ENCODE measurements at regions not wholly inside any gene's neighbourhood (a gene's known extent, or its start where the extent isn't known, plus 50 kb on each side); places are given as distances from the start of the nearest gene placed in this dataset.

DNA sequence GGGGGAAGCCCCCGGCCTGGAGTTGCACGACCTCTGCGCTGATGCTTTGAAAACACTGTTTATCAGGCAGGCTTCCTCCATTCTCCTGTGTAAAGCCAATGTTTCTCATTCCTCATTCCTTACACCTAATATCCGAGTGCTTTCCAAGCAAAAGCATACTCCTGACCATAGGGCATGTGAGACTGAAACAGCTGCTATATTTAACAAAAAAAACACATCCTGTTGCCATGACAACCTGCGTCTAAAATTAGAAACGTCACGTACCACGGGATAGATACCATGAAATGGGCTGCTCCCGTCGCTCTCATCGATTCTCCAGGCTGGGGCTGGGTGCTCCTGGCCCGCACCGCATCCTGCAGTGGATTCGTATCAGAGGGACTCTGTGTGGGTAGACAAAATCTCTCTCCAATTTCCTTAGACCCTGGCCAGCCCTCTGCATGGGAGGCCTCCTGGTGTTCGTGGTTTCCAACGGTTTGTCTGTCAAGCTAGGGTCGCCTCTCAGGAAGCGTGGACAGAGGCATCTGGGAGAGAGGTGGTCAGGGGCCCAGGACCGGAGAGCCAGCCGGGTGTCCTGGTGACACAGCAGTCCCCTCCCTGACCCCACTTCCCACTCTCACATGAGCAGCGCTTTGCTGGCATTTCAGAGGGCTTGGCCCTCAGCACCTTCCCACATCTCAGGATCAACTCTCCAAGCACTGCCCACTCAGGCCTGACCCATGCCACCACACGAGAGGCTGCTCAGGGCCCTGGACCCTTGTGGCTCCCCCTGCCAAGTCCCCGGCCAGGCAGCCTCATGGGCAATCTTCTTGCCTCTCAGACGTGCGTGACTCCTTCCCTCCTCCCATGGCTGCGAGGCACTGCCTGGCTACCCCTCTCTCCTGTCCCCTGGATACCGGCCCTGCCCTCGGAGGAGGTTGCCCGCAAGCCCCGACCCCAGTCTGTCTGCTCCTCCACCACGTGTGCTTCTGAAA lies 268.1 kb downstream of the NDUFA10 start:
- DNase-seq: peak; percentile 58

DNA sequence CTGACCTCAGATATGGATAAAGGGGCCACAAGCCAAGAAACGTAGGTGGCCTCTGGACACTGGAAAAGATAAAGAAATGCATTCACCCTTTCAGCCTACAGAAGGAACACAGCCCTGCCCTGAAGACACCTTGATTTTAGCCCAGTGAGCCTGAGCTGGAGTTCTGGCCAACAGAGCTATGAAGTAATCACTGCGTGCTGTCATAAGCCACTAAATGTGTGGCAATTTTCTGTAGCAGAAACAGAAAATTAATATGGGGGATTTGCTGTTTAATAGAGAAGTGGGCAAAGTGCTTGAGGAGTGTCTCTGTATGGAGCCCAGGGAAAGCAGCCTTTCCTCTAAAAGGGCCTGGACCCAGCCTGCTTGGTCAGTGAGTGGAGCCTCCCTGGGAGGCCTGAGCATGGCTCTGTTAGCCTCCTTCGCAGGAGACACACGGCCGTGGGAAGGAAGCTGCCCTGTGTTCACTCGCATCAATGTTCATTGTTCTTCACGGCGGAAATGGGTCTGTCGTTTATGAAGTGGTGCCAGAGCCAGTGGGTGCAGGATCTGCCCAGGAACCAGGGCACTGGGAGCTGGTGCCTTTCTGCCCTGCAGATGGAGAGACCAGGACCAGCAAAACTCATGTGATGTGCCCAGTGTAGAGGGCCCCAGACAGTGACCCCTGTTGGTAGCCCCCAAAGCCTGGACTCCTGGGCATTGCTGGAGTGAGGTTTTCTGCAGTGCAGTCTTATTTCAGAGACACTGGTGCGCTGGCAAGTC lies 268.9 kb downstream of the NDUFA10 start:
- DNase-seq: no peak

DNA sequence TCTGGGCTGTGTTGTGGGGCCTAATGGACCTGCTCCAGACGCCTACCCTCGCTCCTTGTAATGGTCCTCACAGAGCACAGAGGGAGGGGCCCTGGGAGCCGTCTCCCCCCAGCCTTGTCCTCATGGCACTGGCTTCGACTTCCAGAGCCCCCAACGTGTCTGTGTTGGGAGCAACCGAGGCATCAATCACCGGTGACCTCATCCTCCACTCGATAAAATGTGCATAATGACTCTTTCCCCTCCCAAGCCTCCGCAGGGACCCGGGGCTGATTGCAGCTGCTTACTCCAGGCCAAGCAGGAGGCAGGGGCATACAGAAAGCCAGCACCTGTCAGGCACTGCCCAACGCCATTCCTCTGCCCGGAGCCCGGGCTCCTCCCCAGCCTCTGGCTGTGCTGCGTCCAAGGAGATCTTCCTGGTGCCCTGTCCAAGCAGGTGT lies 271.7 kb downstream of the NDUFA10 start:
- peak; percentile 66 for DNase-seq

DNA sequence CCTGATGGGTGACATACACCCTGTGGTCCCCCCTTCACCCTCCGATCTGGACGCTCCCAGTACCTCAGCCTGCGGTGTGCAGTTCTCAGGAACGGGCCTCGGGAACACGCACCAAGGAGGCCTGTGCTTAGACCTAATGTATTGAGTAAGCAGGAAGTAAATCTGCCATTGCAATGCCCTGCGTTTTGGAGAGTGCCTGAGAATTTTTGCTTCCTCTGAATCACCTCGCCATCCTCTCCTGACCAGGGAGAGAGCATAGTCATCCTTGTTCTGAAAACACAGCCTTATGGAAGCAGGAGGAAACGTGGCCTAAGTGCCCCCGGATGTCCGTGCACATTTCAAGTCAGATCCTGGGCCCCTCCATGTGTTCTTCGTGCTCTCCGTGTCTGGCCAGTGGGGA lies 272.2 kb downstream of the NDUFA10 start:
- no peak for DNase-seq

DNA sequence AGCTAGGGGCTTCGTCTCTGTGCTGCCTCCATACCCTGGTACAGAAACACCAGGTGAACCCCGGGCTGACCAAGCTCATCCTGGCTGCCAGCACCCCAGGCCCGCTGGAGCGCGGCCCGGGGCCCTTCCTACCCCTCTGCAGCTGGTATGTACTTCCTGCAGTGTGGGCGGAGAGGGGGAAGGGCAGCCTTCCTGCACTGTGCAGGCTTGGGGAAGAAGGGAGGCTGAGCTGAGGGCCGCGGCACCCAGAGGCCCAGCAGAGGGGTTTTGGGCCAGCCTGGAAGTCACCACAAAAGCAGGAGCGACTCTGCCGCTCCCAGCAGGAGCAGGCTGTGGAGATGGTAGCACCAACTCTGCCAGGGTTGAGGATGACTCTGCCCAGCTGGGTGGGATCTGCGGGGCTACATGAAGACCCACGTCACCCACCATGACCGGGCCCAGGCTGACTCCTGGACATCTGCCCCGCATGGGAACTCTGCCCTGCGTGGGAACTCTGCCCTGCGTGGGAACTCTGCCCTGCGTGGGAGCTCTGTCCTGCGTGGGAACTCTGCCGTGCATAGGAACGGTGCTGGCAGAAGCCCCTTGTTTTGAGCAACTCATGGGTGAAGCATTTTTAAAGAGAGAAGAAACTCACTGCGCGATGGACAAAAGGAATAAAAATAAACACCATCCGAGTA lies 273.3 kb downstream of the NDUFA10 start:
- peak; percentile 49 for DNase-seq

DNA sequence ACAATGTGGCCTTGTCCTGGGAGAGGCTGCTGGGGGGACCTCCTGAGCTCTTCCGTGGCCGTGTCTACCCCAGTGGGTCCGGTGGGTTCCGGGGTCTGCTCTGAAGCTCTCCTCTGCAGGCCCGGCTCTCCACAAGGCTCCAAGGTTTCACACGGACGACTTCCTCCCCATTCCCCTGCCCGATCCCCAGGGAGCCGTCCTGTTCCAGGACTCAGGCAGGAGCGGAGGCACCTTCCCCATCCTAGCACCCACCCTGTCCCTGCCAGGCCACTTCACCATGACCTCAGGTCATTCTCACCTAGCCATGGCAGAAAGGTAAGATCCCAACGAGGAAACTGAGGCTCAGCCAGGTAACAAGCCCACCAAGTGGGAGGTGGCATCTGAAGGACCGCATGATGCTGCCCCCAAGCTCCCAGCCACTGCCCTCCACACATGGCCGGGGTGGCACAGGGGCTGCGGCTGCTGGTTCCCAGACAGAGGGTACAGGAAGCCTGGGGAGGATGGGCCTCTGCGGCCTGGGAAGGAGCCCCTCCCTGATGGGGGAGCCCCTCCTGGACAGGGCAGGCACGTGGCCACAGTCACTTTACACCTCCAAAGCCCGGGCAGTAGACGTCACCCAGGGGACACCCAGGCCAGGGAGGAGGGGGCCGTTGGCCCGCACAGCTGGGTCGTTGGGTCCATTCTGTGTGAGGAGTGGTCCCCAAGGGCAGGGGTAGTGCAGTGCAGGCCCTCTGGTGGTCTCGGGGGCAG lies 274.0 kb downstream of the NDUFA10 start:
- DNase-seq: no peak

DNA sequence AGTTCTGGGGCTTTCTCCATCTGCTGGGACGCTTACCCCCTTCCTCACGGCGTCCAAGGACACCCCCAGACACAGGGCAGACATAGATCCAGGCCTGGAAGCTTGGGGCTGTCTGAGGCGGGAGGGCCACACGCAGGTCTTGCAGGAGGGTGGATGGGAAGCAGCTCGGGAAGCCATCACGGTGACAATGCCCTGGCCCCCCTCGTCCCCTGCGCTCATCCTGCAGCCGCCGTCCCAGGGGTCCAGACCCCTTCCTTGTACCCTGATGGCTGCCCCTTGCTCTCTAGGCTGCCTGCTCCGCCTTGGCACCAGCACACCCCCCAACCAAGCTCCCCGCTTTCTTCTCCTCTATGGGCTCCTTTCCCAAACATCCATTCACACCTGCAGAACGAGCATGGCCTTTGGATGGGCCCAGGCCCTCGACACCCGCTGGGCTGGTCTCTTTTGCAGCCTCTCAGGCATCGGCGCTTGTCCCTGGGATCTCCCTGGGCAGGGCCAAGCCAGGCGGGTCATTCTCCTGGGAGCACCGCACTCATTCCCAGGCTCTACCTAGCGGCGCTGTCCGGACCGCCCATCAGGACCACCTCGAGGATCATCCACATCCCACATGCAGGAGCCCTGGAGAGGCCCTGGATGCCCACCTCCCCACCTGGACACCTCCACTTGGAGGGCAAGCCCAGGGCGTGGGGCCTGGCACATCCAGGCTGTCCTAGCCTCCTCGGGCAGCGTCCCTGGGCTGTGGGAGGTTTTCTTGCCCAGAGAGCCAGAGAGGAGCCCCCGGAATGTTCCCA lies 274.9 kb downstream of the NDUFA10 start:
- no peak for DNase-seq

DNA sequence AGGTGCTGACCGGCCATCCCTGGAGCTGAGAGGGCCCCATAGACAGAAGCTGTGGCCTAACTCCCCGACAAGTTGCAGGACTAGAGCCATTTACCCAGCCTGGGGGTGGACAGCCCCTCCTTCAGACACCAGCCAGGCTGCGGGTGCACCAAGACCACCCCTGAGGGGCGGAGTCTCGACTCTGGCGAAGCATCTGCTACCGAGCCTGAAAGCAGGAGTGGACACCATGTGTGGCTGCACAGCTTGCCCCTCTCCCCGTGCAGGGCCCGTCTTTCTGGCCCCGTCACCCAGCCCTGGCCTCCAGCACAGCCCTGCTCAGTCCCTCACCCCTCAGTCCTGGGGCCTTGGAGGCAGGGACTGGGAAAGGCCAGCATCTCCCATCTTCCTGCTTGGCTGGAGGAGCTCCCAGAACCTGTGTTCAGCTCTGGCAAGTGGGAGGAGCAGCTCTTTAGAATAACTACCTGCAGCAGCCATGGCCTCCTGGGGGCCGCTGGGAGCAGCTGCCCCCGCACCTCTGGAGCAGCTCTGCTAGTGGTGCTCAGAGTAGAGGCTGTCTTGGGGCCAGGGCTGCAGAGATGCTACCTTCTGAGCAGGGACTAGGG lies 275.8 kb downstream of the NDUFA10 start:
- no peak for DNase-seq

DNA sequence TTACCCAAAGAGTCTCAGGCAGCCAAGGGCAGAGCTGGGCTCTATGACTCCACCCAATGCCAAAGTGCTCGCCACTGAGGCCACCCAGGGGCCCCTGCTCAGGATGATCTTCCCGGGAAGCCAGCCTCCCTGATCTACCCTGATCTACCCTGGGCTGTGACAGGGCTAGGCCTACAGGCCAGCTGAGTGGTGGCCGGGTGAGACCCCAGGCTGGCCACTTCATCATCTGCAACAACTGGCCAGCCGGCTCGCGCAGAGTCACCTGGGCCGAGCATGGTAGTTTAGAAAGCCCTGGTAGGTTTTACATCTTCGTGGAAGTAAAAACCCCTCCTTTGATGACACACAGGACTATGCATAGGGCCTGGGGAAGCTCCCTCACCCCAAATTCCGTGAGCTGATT lies 276.3 kb downstream of the NDUFA10 start:
- DNase-seq: no peak

DNA sequence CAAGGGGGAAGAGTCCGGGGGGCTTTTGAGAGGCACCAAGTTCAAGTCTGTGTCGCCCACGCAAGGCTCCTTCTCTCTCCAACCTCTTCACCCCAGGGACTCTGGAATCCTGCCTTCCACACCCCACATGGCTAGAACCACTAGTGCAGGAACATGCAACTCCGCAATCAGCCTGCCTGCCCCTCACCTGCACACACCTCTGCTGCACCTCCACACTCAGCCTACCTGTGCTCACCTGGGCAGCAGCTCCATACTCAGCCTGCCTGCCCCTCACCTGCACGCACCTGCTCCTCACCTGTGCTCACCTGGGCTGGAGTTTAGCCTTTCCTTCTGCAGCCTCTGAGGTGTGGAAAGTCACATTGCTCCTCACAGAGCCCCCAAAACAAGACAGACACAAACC lies 277.4 kb downstream of the NDUFA10 start:
- DNase-seq: no peak

DNA sequence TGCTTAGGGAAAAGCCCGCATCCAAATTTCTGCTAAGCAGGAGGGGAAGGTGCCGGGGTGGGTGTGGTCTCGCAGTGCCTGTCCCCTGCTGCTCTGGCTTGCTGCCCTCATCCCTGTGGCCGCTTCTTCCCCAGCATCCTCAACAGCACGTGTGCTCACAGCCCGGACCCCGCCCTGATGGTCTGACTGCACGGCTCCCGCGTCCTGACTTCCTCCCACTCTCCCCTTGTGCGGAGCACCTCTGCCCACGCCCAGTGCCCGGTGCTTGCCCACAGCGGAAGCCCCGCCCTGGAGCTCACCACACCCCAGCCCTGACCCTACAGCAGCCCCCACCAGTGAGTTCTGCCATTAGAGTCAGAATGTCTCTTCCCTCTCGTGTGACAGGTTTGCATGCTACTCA lies 277.9 kb downstream of the NDUFA10 start:
- no peak for DNase-seq

DNA sequence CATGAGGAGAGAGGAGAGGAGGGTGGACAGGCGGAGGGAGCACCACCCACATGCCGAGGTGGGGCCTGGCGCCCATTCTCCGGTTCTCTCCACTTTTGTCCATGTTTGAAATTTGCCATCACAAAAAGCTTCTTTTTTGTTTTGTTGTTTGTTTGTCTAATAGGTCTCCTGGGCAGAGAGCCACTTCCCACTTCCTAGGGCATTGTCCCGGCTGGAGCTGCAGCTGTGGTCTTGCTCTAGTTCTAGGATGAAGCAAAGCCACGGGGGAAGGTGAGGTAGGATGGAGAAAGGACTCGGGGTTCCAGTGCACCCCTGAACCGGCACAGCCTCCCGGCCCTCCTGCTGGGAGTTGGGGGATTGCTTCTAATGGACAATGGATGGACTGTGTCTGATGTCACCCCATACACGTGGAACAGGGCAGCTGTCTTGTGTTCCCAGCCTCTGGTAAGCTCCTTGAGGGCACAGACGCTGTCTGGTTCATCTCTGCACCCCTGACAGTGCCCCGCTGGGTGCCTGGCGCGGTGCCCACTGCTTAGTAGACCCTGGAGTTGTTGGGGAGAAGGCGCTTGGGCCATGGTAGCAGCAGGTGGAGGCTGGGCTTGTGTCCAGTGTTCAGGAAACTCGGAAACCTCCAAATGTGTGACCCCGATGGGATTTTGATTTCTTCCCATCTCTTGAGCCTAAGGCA lies 278.4 kb downstream of the NDUFA10 start:
- no peak for DNase-seq

DNA sequence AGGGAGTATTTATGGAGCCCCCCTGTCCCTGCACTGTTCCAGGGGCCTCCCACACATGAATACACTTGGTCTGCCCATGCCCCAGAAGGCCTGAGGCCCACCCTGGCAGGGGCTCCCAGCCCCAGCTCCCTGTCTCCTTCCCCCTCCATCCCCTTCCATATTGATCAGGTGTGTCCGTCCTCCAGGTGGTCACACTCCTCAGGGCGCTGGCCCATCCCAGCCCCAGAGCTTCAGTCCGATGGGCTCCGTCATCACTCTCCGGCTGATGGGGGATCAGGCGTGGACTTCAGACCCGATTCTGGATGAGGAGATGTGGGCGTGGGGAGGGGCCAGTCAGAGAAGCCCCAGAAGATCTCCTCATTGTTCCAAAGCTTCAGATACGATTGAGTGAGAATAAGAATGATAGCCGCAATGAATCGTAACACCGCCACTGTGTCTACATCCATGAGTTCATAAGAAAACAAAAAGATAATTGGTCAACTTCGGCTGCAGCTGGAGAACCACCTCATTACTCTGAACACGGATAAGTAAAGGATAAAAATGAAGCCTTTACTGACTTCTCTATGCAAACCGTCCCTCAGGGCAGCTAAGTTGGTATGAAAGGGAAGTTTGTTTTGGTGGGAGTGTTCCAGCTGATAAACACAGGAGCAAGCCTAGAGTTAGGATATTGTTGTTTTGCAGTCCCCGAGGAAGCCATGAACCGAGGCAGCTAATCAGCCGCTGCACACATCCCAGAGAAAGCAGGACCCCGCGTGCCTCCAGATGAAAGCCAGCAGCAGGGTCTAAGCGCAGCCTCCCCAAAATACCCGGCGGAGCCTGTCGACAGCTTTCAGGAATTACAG lies 279.5 kb downstream of the NDUFA10 start:
- DNase-seq: no peak

DNA sequence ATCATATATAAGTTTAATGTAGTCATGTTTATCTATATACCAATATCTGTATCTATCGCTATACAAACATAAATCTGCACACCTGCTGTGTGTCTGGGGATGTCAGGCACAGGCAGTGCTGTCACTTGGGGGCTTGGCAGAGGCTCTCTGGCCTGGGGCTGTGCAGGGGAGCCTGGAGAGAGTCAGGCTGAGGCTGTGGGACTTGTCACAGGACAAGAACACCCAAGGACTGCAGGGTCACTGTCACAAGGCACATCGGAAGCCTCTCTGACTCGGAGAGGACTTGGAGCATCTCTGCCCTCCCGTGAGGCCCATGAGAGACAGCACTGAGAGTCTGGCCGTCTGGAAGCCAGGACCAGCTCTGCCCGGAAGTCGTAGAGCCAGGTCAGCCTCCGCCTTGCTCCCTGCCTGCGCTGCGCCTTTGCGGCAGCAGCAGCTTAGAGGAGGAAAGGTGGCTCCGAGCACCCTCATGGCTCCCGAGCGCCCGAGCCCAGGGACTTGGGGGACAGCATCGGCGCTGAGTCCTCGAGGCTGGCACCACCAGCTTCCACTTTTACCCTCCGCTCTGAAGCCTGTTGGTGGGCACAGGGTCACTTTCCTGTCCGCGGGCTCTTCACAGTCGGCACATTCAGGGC lies 280.3 kb downstream of the NDUFA10 start:
- DNase-seq: no peak

DNA sequence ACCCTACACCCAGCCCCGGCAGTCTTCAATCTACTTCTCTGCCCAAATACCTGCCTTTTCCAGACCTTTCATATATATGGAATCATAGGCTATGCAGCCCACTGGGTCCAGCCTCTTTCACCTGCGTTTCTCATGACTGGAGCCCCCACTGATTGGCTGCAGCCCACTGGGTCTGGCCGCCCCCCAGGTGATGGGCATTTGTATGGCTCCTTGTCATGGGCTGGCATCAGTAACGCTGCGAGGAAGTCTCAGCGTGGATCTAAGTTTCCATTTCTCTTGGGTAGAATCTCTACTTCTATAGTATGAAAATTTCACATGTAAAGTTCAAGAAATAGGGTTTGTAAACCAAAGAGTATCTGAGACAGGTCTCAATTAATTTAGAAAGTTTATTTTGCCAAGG lies 281.9 kb downstream of the NDUFA10 start:
- no peak for DNase-seq

DNA sequence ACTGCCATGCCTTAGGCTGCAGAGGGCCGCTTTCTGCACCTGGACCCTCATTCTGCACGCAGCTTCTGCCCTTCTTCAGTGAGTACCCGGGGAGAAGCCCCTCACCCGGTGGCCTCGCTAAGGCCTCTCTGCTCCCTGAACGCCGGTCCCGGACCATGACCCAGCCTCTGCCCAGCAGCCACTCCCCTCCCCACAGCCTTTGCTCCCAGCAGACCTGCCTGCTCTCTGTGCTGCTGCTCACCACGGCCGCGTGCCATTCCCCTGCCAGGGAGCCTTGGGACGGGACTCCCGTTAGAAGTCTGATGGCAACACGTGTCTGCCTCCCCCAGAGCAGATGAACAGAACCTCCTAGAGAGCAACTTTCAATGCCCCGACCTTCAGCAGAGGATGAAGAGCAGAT lies 282.8 kb downstream of the NDUFA10 start:
- DNase-seq: no peak

DNA sequence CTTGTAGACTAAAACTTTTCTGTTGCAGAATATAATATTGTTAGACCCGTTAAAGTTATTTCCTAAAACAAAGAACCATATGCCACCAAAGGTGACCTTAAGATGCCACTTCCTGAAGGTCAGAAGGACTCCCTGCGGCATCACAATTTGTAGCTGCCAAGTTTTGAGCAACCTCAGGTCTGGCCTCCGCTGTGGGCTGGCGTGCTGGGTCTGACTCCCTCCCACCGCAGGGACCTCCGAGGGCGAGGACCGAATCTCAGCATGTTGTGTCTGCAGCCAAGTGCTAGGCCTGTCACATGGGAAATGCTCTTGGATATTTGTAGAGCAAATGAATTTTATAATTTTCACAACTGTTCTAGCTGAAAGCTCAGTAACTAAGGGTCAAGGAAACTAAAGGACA lies 285.9 kb downstream of the NDUFA10 start:
- DNase-seq: no peak

DNA sequence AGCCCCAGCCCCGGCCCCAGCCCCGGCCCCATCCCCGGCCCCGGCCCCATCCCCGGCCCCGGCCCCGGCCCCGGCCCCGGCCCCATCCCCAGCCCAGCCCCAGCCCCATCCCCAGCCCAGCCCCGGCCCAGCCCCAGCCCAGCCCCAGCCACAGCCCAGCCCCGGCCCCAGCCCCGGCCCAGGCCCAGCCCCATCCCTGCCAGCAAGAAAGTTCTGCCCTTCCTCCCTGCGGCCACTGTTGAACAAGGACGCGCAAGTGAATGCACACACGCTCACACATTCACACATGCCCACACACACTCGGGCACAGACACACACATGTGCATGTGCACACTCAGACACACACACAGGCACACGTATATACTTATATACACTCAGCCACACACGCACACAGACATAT lies 287.0 kb downstream of the NDUFA10 start:
- no peak for DNase-seq

DNA sequence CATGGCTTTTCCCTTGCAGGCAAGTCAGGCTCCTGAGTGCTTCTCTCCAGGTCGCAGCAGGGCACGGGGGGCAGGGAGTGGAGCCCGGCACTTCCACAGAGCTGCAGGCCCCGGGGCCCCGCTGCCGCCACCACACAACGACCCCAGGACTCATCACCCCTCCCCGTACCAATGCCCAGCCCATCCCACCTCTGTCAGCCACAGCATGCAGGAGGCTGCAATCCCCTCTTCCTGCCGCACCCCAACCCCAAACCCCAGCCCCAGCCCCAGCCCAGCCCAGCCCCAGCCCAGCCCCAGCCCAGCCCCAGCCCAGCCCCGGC lies 288.0 kb downstream of the NDUFA10 start:
- DNase-seq: no peak

Data from retina (tissue), 1 donor.